Activated CD4-positive, alpha-beta T cell treated with anti-CD3 and anti-CD28 coated beads, Interleukin-2, amount 50 U/mL, for 4 hours (primary cell): ENCODE measurements at regions not wholly inside any gene's neighbourhood (a gene's known extent, or its start where the extent isn't known, plus 50 kb on each side); places are given as distances from the start of the nearest gene placed in this dataset.
"Not testable (repeated sequence)": the region's sequence is repeated elsewhere in the genome, so short reads cannot be mapped to it uniquely, and the experiment has no call there.

Experiments
- DNase-seq, 2 experiments: peaks; one replicate each; pipeline ENCODE4 v3.0.0-alpha.2; 2020

GRCh38 chr6:135658481-135658880, 160.9 kb upstream of the AHI1 start:
- DNase-seq = no peak

GRCh38 chr6:135658916-135659315, 161.4 kb upstream of the AHI1 start:
- DNase-seq = no peak

- no peak for DNase-seq
These were observed 167.0 kb upstream of the AHI1 start for GRCh38 chr6:135664527-135664926.

GRCh38 chr6:135665935-135666334, 168.4 kb upstream of the AHI1 start:
- DNase-seq = no peak

DNA sequence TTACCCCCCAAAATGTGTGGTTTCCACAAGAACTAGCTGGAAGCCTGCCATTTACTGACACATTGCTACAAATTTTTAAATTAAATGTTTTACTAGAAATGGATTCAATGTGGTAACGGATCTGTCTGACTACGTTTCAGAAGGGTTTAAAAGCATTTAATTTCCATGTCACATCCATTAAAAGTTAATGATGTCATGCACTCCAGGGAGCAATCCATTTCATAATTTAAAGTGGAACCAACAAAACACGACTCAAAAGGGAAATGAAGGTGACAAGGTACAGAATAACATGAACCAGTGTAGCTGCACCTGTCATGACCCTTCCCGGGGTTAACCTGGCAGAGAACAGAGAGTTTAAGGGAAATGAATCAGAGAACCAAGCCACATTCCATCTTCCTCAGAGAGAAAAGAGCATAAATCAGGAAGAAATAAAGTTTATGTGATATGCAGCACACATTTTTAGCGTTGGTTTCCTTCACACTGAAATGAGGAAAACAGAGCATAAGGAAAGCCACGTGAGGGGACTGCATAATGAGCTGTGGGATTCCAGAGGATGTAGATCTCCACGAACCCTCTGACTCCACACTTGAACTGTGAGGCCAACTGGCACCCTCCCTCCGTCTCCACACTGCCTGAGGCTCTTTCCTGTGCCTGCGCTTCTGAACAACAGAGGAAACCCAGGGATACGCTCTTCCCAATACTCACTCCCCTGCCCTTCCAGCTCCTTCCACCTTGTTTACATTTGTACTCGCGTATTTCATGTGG, 170.3 kb upstream of the AHI1 start:
- DNase-seq = no peak

- DNase-seq = no peak
These were observed 174.7 kb upstream of the AHI1 start for GRCh38 chr6:135672256-135672655.

GRCh38 chr6:135673501-135674309, 176.2 kb upstream of the AHI1 start:
- no peak for DNase-seq

DNA sequence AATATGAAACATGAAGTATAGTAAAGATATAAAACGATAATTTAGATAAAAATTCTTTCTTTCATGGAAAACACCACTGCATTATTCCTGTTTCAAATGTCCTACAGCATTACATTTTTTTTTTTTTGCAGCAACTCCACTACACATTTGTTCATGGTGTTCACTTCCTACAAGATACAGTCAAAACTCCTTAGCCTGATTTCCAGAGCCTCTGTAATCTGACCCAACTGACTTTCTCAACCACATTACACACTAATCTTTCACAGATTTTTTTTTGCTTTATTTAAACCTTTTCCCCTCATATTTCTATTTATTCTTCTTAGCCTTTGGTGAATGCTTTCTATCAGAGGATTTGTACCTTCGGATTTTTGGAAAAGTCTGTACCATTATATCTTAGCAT, 176.5 kb upstream of the PDE7B start:
- DNase-seq = no peak

- peak in 1 of 2 experiments; percentile 1 for DNase-seq
These were observed 175.6 kb upstream of the PDE7B start for GRCh38 chr6:135675862-135676261.

DNA sequence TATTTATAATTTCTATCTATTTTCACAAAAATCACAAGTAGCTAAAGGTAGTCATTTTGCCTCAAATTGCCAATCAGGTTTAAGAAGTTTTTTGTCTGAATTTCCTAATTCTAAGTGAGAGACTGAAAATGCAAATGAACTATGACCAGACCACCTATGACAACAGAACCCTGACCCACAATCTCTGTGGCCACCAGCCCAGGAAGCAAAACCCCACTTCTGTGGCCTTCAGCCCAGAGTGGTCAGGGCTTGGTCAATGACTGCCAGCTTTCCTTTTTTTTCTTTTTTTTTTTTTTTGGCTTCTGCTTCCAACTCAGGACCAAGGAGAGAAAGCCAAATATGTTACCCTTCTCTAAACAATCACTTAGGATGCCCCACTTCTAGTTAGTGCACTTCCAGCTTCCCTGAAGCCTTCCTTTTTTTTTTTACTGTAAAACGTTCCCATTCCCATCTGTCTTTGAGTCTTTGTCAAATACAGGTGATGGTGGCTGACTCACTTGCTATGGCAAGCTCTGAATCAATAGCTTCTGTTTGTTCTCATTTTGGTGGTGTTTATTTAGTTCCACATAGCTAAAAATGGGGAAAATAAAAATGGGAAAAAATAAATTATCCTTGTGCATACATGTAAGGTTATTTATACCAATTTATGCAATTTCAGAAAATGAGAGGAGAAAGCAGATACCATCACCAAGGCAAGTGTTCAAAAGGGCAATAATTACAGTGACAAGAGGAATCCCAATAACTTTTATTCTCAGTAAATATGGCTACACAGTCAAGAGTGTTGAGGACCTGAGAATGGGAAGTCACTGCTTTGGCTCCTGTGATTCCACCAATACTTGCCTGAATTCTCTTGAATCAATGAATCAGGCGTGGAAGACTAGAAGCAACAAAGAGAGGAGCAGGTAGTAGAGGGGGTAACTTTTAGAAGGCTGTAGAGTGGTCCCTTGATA, 170.3 kb upstream of the PDE7B start:
- no peak for DNase-seq

- DNase-seq = no peak
These were observed 164.7 kb upstream of the PDE7B start for GRCh38 chr6:135686784-135687301.

GRCh38 chr6:135688476-135688875, 163.0 kb upstream of the PDE7B start:
- not testable (repeated sequence) for DNase-seq

GRCh38 chr6:135692426-135692825, 159.1 kb upstream of the PDE7B start:
- no peak for DNase-seq

- DNase-seq = no peak
These were observed 157.6 kb upstream of the PDE7B start for GRCh38 chr6:135693811-135694370.

- no peak for DNase-seq
These were observed 151.8 kb upstream of the PDE7B start for GRCh38 chr6:135699705-135700104.

DNA sequence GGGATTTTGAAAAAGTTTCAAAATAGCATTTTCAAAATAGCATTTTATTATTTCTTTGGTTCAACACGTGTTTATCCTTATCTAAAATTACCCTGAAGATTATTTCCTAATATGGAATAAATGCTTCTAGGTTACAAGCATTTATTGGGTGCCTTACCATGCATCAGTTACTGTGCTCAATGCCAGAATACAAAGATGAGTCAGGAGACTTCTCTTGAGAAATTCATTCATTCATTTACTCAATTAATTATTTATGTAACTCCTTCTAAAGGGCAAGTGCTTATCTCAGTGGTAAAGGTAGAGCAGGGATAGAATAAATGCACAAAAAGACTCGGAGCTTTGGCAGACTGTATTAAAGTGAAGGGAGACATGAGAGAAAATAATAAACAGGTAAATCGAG, 150.1 kb upstream of the PDE7B start:
- no peak for DNase-seq

GRCh38 chr6:135703007-135703406, 148.5 kb upstream of the PDE7B start:
- DNase-seq = no peak

GRCh38 chr6:135703621-135704020, 147.9 kb upstream of the PDE7B start:
- DNase-seq = no peak

GRCh38 chr6:135707426-135707825, 144.1 kb upstream of the PDE7B start:
- no peak for DNase-seq

DNA sequence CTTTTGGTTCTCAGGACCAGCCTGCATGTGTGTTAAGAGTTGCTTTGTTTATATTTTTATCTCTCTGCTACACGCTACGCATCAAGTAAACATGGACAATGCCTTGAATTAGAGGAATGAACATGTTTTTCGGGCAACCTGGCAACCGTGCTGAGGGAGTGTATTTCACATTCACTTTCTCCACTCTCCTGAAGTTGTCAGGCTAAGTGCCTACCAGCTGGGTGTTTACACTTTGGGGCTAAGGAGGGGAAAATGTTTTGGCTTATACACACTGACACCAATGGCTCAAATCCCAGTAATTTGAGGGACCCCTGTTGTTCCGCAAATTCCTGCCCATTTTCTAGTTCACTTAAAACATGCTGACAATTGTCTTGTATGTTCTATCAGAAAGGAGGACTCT, 141.5 kb upstream of the PDE7B start:
- no peak for DNase-seq

DNA sequence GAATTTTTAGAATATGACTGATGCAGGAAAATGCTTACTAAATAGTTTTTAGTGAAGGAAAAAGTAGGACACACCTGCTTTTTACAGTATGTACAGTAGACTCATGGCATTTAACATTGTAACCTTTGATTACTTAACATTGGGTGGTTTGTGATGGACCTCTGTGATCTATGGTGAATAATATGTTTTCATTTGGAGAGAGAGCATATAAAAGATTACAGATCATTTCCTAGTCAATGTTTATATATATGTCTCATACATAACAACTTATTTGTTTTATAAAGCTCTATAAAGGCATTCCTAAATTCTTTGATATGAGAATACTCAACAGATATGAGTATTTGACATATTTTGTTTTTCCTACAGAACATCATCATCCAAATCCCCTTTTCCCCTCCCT, 129.3 kb upstream of the PDE7B start:
- DNase-seq = no peak

DNA sequence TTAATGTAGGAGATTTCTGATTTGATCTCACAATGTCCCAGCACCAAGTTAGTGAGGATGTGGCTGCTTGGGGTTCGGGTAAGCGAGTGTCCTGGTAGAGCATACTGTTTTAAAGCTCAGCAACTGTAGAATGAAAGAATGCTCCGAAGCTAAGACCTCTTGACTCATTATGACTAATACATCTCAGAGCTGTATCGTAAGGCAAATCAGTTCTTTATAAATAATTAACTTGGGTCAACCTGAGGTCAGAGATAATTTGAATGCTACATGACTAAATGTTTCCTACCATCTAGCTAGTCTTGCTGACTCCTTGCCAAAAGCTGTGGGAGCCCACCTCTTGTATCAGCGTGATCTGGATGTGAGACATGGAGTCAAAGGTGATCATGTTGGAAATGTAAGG, 128.8 kb upstream of the PDE7B start:
- DNase-seq = no peak

GRCh38 chr6:135728589-135728988, 122.9 kb upstream of the PDE7B start:
- DNase-seq = no peak
